HG03097 (cell line): ENCODE measurements at regions not wholly inside any gene's neighbourhood (a gene's known extent, or its start where the extent isn't known, plus 50 kb on each side); places are given as distances from the start of the nearest gene placed in this dataset.
"Not testable (repeated sequence)": the region's sequence is repeated elsewhere in the genome, so short reads cannot be mapped to it uniquely, and the experiment has no call there.

Experiments used
- ATAC-seq: cut with Tn5 transposase; IDR thresholded peaks from one replicate; pipeline ENCODE4 v1.9.1; 2021; ENCODE audit not compliant: unreplicated experiment, low FRiP score

DNA sequence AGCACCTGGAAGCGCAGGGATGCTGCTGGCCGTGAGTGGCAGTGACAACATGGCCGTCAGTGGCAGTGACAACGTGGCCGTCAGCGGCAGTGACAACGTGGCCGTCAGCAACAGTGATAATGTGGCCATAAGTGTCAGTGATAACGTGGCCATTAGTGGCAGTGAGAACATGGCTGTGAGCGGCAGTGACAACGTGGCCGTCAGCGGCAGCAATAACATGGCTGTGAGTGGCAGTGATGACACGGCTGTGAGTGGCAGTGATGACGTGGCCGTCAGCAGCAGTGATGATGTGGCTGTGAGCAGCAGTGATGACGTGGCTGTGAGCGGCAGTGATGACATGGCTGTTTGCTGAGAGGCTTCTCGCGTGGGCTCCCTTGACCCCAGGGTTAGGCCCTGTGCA, 169.8 kb downstream of the ERMARD start:
- no peak for ATAC-seq

DNA sequence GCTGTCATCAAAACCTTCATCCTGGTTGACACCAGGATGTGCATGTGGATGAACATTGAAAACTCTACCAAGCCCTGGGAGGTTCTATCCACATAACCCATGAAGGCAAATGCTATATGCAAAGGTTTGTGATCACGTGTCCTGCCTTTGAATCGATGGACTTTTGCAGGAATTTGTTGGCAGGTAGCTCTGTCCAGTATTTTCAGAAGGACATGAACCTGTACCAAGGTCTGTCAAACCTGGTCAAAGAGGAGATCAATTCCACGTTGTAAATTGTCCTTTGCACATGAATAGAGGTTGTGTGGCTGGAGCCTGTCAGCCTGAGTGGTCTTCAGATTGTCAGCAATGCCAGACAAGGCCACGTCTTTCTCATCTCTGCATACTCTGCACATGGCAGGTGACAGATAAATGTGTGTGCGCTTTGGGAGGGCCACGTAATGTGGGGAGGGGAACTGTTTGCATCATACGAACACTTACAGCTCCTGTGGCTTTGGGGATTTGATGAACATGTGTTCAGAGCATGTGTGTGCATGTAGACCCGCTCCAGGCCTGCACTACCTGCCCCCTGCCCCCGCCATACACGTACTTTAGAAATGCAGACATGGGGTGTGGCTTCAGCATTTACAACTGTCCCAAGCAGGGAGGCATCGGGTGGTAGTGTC, 169.1 kb downstream of the ERMARD start:
- no peak for ATAC-seq

DNA sequence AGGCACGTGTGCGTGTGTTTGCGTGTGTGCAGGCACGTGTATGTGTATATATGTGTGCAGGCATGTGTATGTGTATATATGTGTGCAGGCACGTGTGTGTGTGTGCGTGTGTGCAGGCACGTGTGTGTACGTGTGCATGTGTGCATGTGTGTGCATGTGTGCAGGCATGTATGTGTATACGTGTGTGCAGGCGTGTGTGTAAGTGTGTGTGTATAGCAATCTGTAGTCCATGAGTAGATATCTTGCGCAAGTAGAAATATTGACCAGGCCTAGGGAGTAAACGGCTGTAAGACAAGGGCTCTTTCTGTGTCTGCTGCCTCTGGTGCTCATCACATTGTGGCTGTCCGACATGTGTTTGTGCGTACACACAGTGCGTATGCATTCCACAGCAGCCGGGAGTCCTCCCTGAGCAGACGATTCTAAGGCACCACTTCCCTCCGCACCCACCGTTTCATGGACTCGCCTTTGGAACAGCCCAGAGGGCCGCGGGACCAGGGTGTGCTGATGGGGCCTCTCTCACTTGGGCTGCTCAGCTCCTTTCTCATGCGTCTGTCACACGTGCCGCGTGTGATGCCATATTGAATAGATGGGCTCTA, 167.6 kb downstream of the ERMARD start:
- ATAC-seq = no peak

DNA sequence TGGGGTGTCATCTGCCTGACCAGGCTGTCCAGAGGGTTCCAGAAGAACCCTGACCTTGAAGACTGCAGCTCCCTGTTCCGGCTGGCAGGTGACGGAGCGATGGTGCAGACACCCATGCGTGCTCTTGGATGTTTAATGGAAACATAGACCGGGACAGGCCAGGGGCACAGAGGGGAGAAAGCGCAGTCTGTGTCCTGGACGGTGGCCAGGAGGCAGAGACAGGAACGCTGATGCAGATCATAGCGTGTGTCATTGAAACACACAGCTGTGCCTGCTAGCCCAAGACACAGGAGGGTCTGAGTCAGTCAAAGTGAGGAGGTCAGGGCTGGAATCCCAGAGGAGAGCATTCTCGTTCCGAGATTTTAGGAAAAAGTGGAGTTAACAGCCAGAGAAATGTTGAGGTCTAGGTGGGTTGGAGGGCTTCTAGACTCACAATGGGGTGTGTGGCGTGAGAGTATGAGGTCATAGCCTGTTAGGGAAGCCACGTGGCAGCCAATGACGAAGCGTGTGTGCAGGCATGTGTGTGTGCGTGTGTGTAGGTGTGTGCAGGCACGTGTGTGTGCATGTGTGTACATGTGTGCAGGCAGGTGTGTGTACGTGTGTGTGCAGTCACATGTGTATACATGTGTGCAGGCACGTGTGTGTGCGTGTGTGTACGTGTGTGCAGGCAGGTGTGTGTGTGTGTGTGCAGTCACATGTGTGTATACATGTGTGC, 167.0 kb downstream of the ERMARD start:
- ATAC-seq = no peak

DNA sequence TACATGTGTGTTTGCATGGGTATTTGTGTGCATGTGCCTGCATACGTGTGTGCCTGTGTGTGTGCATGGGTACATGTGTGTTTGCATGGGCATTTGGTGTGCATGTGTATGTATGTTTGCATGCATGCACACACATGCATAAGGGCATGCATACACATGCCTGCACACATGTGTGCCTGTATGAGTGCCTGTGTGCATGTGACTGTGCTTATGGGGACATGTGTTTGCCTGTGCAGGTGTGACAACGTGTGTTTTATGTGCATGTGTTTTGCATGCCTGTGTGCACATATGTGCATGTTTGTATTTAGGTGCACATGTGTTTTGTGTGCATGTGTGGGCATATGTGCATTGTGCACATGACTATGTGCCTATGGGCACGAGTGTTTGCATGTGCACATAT, 165.7 kb downstream of the ERMARD start:
- ATAC-seq = no peak

DNA sequence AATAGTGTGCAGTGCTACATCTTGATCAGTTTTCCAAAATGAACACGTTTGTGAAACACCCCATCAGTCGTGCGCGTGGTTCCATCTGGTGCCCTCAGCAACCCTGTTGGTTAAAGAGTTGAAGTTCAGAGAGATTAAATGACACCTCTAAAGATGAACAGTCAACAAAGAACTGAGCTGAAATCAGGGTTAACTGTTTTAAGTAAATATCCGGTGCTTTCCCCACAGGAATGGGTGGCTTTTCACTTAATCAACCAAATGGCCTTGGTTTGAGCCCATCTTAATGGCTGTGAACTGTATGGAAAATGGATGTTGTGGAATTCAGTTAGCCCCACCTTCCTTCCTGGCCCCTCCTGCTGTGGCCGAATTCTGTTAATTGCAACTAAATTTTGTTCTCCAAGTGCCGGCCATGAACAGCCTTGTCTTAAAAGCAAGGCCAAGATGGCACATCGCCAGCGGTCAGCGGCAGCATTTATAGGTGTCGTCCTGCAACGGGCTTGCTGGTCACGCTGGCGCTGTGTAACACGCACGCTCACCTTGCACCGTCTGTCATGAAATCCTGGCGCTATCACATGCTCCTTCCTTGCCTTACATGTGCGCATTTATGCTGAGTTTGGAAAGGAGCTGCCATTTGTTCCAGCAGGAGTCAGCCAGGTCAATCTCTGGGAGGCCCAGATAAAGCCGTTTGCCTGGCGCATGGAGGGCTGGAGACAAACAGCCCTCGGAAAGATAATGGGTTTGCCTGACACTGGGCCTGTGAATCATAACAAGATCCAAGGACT, 164.5 kb downstream of the ERMARD start:
- ATAC-seq = no peak

DNA sequence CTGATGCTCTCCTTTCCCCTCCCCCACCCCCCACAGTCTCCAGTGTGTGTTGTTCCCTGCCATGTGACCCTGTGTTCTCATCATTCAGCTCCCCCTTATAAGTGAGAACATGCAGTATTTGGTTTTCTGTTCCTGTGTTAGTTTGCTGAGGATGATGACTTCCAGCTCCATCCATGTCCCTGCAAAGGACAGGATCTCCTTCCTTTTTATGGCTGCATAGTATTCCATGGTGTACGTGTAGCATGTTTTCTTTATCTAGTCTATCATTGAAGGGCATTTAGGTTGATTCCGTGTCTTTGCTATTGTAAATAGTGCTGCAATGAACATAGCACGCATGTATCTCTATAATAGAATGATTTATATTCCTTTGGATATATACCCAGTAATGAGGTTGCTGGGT, 162.3 kb downstream of the ERMARD start:
- ATAC-seq = not testable (repeated sequence)

DNA sequence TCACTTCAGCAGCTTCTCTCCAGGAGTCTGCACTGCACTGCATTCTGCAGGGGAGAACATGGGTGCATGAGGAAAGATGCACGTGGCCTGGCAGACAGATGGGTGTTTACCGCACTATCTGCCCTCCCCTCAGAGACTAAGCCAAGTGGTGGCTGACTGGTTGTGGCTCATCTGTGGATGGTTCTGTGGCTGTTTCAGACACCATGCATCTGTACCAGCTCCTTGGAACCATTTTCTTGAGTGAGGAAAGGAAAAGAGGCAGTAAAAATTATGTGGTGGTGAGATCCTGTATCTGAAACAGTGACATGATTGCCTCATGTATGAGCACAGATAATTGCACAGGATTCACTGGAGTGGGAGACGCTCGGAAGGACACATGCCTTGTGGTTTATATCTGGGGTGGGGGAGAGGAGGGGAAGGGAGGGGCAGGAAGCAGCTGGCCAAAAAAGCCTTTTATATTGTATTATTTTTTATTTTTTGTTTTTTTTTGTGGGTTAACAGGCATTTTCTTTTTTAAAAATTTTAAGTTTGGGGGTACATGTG, 161.7 kb downstream of the ERMARD start:
- ATAC-seq = no peak

DNA sequence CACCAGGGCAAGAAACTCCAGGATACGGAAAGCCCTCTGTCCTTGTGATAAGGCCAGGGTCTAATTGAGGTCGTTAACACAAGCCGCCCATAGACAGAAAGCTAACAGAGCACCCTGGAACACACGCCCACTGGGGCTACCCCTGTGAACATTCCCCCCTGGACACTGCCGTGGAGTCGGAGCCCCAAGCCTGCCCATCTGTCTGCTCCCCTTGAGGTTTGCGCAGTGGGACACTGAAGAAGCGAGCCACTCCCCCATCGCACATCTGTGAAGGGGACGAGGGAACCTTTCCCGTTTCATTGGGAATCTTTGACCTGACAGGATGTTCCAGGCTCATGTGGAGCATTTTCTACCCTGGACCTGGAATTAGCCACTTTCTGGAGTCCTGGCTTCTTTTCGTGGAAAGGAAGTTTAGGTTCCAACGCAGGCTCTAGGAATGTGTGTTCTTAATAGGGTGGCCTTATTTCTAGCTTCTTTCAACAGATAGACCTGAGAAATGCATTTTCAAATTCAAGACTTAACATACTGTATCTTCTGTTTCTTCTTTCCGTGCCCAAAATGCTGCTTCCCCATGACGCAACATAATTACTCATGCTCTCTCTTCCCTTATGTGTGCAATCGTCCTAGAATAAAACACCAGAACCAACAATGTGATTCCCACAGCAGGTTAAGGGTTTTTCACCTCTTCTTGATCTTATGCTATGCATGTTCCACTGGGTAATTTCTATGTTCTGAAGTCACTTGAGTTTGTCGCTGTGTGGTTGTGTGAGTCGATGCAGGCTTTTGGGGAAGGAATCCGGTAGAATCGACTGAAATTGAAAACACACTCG, 161.1 kb downstream of the ERMARD start:
- ATAC-seq = no peak

DNA sequence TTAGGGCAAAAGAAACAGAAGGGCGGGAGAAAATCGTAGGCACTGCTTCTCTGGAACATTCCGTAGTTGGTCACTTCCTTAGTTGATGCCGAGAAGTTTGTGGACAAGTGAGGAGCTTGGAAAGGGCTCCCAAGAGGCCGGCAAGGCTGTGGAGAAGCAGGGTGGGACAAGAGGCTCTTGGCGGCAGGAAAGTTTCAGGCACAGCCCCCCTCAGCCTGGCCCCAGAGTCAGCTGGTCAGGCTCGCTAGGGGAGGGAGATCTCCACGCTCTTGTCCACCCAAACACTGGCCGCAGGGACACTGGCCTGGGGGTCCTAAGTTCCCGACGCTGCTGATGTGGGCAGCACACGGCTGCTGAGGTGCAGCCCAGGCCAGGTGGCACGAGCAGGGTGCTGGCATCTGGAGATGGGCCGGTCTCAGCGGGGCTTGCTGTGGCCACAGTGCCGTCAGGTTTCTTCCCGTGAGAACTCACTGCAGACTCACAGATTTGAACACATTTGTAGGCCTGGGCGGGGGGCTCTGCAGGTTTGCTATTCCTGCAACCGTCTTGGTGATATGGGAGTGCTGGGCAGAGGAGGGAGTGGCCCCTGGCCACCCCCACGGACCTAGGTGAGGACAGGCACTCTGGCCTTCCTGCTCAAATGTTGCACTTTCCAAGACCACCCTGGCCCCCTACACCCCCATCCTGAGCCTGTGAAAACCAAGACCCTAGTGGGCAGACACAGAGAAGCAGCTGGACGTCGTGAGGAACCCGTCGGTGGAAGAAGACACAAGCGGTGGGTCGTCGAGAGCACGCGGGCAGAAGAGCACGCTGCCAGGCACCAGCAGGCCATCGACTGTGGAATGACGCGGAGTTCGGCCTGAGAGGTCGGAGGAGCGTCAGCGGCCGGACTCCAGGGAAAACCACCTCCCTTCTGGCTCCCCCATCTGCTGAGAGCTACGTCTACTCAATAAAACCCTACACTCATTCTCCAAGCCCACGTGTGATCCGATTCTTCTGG, 160.1 kb downstream of the ERMARD start:
- no peak for ATAC-seq

DNA sequence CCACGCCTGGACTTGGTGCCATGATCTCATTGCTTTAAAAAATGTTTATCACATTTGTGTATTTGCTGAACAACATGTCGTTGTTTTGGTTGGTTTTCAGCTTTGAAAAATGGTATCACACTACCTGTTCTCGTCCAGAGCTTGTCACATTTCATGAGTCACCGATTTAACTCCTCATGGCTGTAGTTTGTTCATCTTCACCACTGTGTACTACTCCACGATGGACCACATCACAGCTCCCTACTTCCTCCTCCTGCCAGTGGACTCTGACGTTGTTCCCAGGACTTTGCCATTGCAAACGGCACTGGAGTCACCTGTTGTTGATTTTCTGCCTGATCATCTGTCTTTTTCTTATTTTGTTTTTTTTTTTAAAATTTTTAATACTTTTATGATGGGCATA, 157.7 kb downstream of the ERMARD start:
- no peak for ATAC-seq

DNA sequence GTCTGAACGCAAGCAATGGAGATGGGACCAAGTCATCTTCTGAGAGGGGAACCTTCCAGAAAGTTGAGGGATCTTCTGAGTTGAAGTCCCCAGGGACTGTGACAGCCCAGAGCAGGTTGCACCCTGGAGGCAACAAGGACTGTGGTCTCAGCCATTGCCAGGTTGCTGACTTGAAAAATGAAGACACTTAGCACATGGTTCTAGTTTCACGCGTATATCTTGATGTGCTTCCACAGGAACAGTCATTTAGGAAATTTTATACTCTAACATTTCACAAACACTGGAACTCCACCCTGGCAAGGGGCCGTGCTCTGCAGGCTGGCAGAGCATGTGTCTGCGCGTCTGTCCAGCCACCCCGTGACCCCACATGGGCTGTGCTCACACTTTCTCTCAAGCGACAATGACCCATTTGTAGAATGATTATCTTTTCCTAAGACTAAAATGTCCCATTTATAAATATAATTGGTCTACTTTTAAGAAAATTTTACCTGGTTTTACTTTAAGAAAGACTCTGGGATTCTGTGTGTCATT, 157.0 kb downstream of the ERMARD start:
- ATAC-seq = no peak

DNA sequence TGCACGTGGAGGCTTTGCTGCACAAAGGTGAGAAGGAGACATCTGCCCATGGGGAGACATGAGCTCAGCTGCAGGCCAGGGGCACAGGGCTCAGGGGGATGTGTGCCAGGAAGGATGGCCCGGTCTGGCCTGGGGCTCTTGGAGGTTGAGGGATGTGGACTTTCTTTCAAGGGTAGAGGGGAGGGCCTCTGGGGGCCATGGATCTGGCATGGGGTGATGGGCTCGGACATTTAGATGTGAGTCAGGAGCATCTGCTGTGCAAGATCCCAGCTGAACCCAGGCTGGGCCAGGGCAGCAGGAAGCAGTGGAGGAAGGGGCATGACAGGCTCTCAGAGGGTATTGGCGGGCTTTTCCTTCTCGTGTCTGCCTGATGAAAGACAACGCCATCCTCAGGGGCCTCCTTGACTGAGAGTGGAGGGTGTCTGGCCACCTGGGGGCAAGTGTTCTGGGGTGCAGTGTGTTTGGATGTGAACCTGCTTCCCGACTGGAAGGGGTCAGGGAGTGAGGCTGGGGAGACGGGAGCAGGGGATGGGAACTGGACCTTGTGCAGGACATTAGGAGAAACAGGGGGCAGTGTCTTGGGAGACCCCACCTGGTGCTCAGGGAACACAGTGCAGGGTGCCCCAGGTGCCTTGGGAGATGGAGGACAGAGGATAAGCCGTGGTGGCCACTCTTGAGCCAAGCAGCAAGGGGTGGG, 156.1 kb downstream of the ERMARD start:
- no peak for ATAC-seq

DNA sequence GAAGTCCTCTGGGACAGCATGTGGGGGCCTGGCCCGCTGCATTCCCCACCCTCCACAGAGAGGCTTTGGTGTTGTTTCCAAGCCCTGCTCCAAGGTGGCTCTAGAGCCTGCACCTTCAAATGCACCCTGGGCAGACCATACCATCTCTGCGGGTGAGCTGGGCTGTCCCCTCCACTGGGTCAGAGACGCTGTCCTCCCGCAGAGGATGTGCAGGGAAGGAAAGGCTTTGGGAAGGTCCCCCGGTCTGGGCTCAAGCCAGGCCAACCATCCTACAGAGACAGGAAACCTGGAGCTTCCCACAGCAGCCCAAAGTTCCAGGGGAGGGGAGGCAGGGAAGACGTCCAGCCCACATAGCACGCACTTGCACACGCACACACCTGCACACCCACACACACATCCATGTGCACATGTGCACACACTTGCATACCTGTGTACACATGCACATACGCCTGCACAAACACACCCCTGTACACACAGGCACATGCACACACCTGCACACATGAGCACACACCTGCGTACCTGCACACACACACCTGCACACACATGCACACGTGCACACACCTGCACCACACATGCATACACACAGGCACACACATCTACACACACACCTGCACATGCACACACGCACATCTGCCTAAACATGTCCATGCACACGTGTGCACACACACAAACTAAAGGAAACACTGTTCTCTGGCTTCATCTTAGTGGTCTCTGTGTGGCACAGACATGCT, 155.4 kb downstream of the ERMARD start:
- ATAC-seq = no peak

DNA sequence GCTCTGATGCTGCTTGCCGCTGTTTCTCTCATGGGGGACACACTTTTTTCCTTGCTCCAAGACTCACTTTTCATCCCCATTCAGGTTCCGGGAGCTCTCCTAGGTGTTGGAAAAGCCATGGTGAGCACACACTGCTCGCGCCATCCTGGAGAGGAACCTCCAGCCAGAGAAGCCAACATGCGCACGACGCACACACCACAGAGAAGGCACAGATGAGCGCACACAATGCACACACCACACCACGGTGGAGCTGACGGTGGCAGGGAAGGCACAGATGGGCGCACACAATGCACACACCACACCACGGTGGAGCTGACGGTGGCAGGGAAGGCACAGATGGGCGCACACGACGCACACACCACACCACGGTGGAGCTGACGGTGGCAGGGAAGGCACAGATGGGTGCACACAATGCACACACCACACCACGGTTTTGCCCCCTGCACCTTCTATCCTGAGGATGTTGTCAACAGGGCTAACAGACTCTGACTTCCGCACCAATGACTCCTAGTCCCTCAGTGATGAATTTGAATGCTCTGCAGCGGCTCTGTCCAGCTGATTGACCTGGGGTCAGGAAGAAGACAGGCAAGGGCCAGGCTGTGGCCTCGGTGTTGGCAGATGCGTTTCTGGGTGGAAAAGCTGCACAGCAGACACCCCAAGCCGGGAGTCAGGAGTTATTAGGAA, 154.7 kb downstream of the ERMARD start:
- no peak for ATAC-seq

DNA sequence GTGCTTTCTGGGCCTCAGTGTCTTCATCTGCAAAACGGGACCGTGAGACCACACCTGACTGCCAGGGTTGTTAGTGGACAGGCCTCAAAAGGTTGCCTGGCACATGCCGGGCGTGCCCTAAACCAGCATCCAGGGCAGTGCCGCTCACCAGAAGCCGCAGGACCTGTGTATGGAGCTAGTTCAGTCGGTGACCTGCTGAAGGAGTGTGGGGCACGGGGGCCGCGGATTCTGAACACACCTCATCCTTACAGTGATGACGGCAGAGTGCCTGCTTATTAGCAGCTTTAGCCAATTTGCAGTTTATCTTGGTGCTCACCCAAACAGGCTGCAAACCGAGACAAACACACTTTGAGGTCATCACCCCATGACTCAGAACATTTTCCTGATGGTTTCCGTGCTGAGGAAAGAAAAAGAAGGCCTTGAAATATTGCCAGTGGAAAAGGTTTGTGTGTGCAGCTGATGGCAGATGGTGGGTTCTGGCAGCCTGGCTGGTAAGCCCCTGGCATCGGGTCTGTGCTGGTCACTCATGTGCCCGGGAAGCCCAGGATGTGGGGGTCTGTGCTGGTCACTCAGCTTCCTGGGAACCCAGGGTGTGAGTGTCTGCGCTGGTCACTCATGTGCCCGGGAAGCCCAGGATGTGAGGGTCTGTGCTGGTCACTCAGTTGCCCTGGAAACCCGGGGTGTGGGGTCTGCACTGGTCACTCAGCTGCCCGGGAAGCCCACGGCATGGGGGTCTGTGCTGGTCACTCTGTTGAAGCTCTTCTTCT, 153.8 kb downstream of the ERMARD start:
- ATAC-seq = no peak
